VCaP (cell line): ENCODE measurements at regions not wholly inside any gene's neighbourhood (a gene's known extent, or its start where the extent isn't known, plus 50 kb on each side); places are given as distances from the start of the nearest gene placed in this dataset.

Experiments used
- H3K27ac ChIP-seq: fragments of 450-650 bp; 2 replicates; pipeline ENCODE4 v1.5.1; 2017
- CTCF ChIP-seq: fragments of 450-650 bp; conservative IDR thresholded peaks from 2 replicates; pipeline ENCODE4 v1.5.1; 2017; ENCODE audit warnings: mild to moderate bottlenecking, moderate library complexity

GRCh38 chr17:55668312-55668920, 54.2 kb downstream of the TMEM100 start:
- TF ChIP-seq CTCF, result no peak
- no peak overlapping the region for H3K27ac ChIP-seq

- H3K27ac ChIP-seq, result no peak overlapping the region
- TF ChIP-seq CTCF, result no peak
These were observed 55.9 kb downstream of the TMEM100 start for GRCh38 chr17:55666806-55667205.

- TF ChIP-seq CTCF, result no peak
- no peak overlapping the region for H3K27ac ChIP-seq
These were observed 58.4 kb downstream of the TMEM100 start for GRCh38 chr17:55664287-55664686.

- H3K27ac ChIP-seq, result no peak overlapping the region
- no peak for TF ChIP-seq CTCF
These were observed 59.3 kb downstream of the TMEM100 start for GRCh38 chr17:55663400-55663799.

- TF ChIP-seq CTCF, result no peak
- no peak overlapping the region for H3K27ac ChIP-seq
These were observed 60.5 kb downstream of the TMEM100 start for GRCh38 chr17:55661963-55662834.

- H3K27ac ChIP-seq, result no peak overlapping the region
- no peak for TF ChIP-seq CTCF
These were observed 61.4 kb downstream of the TMEM100 start for GRCh38 chr17:55661256-55661758.

- H3K27ac ChIP-seq, result no peak overlapping the region
- no peak for TF ChIP-seq CTCF
These were observed 62.3 kb downstream of the TMEM100 start for GRCh38 chr17:55660178-55660886.
